Adrenal gland (tissue), 9 donors: ENCODE measurements at regions not wholly inside any gene's neighbourhood (a gene's known extent, or its start where the extent isn't known, plus 50 kb on each side); places are given as distances from the start of the nearest gene placed in this dataset.

Experiments used
- DNase-seq, 7 donors: peaks; one replicate each; pipeline ENCODE4 v3.0.0-alpha.2; 2019 to 2020
- H3K27ac ChIP-seq, 5 donors: fragments of 200-600 bp; sonication (generic) in 4 of 5; 1 replicate in 3 of 5; 2 replicates in 2 of 5; pipeline versions ENCODE4 v1.5.1 to v1.8.0; 2016 to 2020; ENCODE audit warnings: mild to moderate bottlenecking in 1 of 5
- H3K27me3 ChIP-seq: fragments of 200-600 bp; 2 replicates; pipeline ENCODE4 v1.8.0; 2021
- H3K36me3 ChIP-seq, 2 donors: fragments of 200-600 bp; replicated peaks in 1 of 2; 1 replicate in 1 of 2; 2 replicates in 1 of 2; pipeline versions ENCODE4 v1.5.1 to v1.8.0; 2018 to 2022
- H3K4me1 ChIP-seq, 2 donors: fragments of 200-600 bp; replicated peaks in 1 of 2; 1 replicate in 1 of 2; 2 replicates in 1 of 2; pipeline versions ENCODE4 v1.5.1 to v1.8.0; 2018 to 2021
- H3K4me3 ChIP-seq, 4 donors: fragments of 200-600 bp; sonication (generic) in 3 of 4; one replicate each; pipeline ENCODE4 v1.5.1; 2016 to 2018
- H3K9me3 ChIP-seq, 3 donors: fragments of 200-600 bp; sonication (generic) in 1 of 3; replicated peaks in 1 of 3; 1 replicate in 2 of 3; 2 replicates in 1 of 3; pipeline versions ENCODE4 v1.5.1 to v1.8.0; 2016 to 2021
- CTCF ChIP-seq, 6 experiments: fragments of 450-650 bp in 4 of 6; fragments of 200-600 bp in 2 of 6; sonication (generic) in 1 of 6; IDR thresholded peaks; 1 replicate in 5 of 6; 2 replicates in 1 of 6; pipeline versions ENCODE4 v1.5.1 to v1.8.0; 2016 to 2021; ENCODE audit warnings: antibody characterized with exemption in 6 of 6, mild to moderate bottlenecking in 2 of 6, moderate library complexity in 1 of 6
- POLR2A ChIP-seq, 2 donors: fragments of 450-650 bp; IDR thresholded peaks; one replicate each; pipeline ENCODE4 v1.6.1; 2017; ENCODE audit warnings: antibody characterized with exemption in 2 of 2, mild to moderate bottlenecking in 2 of 2, moderate library complexity in 1 of 2
- WGBS, 4 donors: extraction: QIAGEN DNeasy Blood & Tissue Kit in 2 of 4; methylation state at CpG; one replicate each; pipeline versions ENCODE4 v1.1.5 to v1.1.7; 2013 to 2017; 5-methylcytosine and 5-hydroxymethylcytosine counted together
- intact Hi-C, 2 donors: fragments of 100-400 bp; cut with DNase I; formaldehyde crosslinking; loops; one replicate each; pipeline versions ENCODE4 v1.14.1 to v1.15.0; 2022 to 2023
- donor health status: healthy with polysubstance abuse.
- donor health status: Bipolar disorder and iron deficiency.
- donor health status: DM: yes; HTN: yes; CAD: no.
- donor health status: DM: no; HTN: no; CAD: no.
- donor health status: DM: no; HTN: no; CAD: no.

GRCh38 chr5:82619097-82619496, 340.9 kb upstream of the RPS23 start:
- H3K4me1 ChIP-seq: no peaks in the 10 kb centered on the region
- no peak for DNase-seq
- H3K27me3 ChIP-seq: no peaks in the 10 kb centered on the region
- H3K4me3 ChIP-seq: no peak overlapping the region
- intact Hi-C loops: no loop called here
- TF ChIP-seq POLR2A (IDR thresholded peaks at IDR 0.05) (no peak), CTCF (IDR thresholded peaks at IDR 0.05) (no peak)
- H3K36me3 ChIP-seq: no peaks in the 10 kb centered on the region
- no peaks in the 10 kb centered on the region for H3K9me3 ChIP-seq
- WGBS, 4 donors: 83 to 95% (median 91%) methylated on average over 3 of the region's 3 CpGs
- no peak overlapping the region for H3K27ac ChIP-seq

GRCh38 chr5:82614706-82615105, 336.6 kb upstream of the RPS23 start:
- Histone ChIP-seq H3K27me3 (no peaks in the 10 kb centered on the region), H3K4me1 (no peaks in the 10 kb centered on the region), H3K27ac (no peak overlapping the region), H3K4me3 (no peak overlapping the region), H3K36me3 (no peaks in the 10 kb centered on the region), H3K9me3 (no peaks in the 10 kb centered on the region)
- 67 to 92% (median 88%) methylated on average over 3 of the region's 3 CpGs for WGBS, 4 donors
- intact Hi-C loops: no loop called here
- DNase-seq: no peak
- no peak for TF ChIP-seq POLR2A (IDR thresholded peaks at IDR 0.05)
- TF ChIP-seq CTCF (IDR thresholded peaks at IDR 0.05): no peak

GRCh38 chr5:82613891-82614290, 335.7 kb upstream of the RPS23 start:
- DNase-seq: no peak
- Histone ChIP-seq H3K27me3 (no peaks in the 10 kb centered on the region), H3K4me3 (no peak overlapping the region), H3K27ac (no peak overlapping the region), H3K9me3 (no peaks in the 10 kb centered on the region), H3K36me3 (no peaks in the 10 kb centered on the region), H3K4me1 (no peaks in the 10 kb centered on the region)
- TF ChIP-seq POLR2A (IDR thresholded peaks at IDR 0.05) (no peak), CTCF (IDR thresholded peaks at IDR 0.05) (no peak)
- intact Hi-C loops: no loop called here

- no peak for DNase-seq
- Histone ChIP-seq H3K27me3 (no peaks in the 10 kb centered on the region), H3K27ac (no peak overlapping the region), H3K9me3 (no peaks in the 10 kb centered on the region), H3K4me1 (no peaks in the 10 kb centered on the region), H3K4me3 (no peak overlapping the region), H3K36me3 (no peaks in the 10 kb centered on the region)
- 87 to 98% (median 94%) methylated on average over 3 of the region's 3 CpGs for WGBS, 4 donors
- no peak for TF ChIP-seq POLR2A (IDR thresholded peaks at IDR 0.05)
- TF ChIP-seq CTCF (IDR thresholded peaks at IDR 0.05): no peak
- intact Hi-C loops: no loop called here
These were observed 332.5 kb upstream of the RPS23 start for GRCh38 chr5:82610686-82611085.
